Liver (tissue), 8 donors: ENCODE measurements at regions not wholly inside any gene's neighbourhood (a gene's known extent, or its start where the extent isn't known, plus 50 kb on each side); places are given as distances from the start of the nearest gene placed in this dataset.

Source experiments
- DNase-seq: peaks from one replicate; pipeline ENCODE4 v3.0.0-alpha.2; 2017; ENCODE audit warnings: low spot score
- H3K27ac ChIP-seq, 2 donors: one replicate each; pipeline ENCODE4 v1.7.0; 2013; ENCODE audit warnings: inconsistent platforms in 2 of 2, low read length in 2 of 2, control low read depth in 1 of 2, low read depth in 1 of 2, mild to moderate bottlenecking in 1 of 2
- H3K27me3 ChIP-seq, 4 donors: one replicate each; pipeline versions ENCODE4 v1.6.1 to v1.7.0; 2013; ENCODE audit warnings: low read length in 3 of 4, inconsistent platforms in 1 of 4, mild to moderate bottlenecking in 1 of 4, moderate library complexity in 1 of 4; ENCODE audit not compliant: control insufficient read depth in 4 of 4, insufficient read depth in 4 of 4
- H3K36me3 ChIP-seq, 4 donors: one replicate each; pipeline versions ENCODE4 v1.6.1 to v1.7.0; 2013; ENCODE audit warnings: low read length in 3 of 4, mild to moderate bottlenecking in 3 of 4, low read depth in 1 of 4, moderate library complexity in 1 of 4; ENCODE audit not compliant: control insufficient read depth in 4 of 4, insufficient read depth in 3 of 4
- H3K4me1 ChIP-seq, 4 donors: one replicate each; pipeline versions ENCODE4 v1.6.1 to v1.7.0; 2013; ENCODE audit warnings: low read length in 3 of 4, mild to moderate bottlenecking in 3 of 4, moderate library complexity in 1 of 4; ENCODE audit not compliant: control insufficient read depth in 4 of 4, insufficient read depth in 4 of 4
- H3K4me3 ChIP-seq, 3 donors: one replicate each; pipeline versions ENCODE4 v1.6.1 to v1.7.0; 2013; ENCODE audit warnings: low read length in 3 of 3, control low read depth in 1 of 3, low read depth in 1 of 3, mild to moderate bottlenecking in 1 of 3
- H3K9ac ChIP-seq, 2 donors: one replicate each; pipeline ENCODE4 v1.7.0; 2013; ENCODE audit warnings: low read length in 2 of 2, mild to moderate bottlenecking in 2 of 2, moderate library complexity in 2 of 2, control low read depth in 1 of 2, low read depth in 1 of 2
- H3K9me3 ChIP-seq, 4 donors: one replicate each; pipeline versions ENCODE4 v1.6.1 to v1.7.0; 2013; ENCODE audit warnings: low read length in 3 of 4; ENCODE audit not compliant: control insufficient read depth in 4 of 4
- ATF3 ChIP-seq: IDR thresholded peaks from 2 replicates; pipeline ENCODE4 v1.6.1; 2016; ENCODE audit warnings: antibody characterized with exemption
- CTCF ChIP-seq: fragments of 150-350 bp; IDR thresholded peaks from 2 replicates; pipeline ENCODE4 v1.5.1; 2017; ENCODE audit warnings: improper control_type of control experiment, low read depth, low read length; ENCODE audit not compliant: missing input control
- EGR1 ChIP-seq, 2 donors: IDR thresholded peaks; 2 replicates each; pipeline ENCODE4 v1.6.1; 2016 to 2018; ENCODE audit warnings: antibody characterized with exemption in 2 of 2, low read depth in 2 of 2
- FOXA1 ChIP-seq: IDR thresholded peaks from 2 replicates; pipeline ENCODE4 v1.6.1; 2016; ENCODE audit warnings: antibody characterized with exemption
- GABPA ChIP-seq, 2 donors: IDR thresholded peaks in 1 of 2; conservative IDR thresholded peaks in 1 of 2; 2 replicates each; pipeline ENCODE4 v1.6.1; 2016; ENCODE audit warnings: antibody characterized with exemption in 2 of 2, mild to moderate bottlenecking in 1 of 2, moderate library complexity in 1 of 2
- HNF4A ChIP-seq, 2 donors: conservative IDR thresholded peaks; 2 replicates each; pipeline ENCODE4 v1.6.1; 2016; ENCODE audit warnings: antibody characterized with exemption in 2 of 2, mild to moderate bottlenecking in 2 of 2
- HNF4G ChIP-seq: IDR thresholded peaks from 2 replicates; pipeline ENCODE4 v1.6.1; 2016; ENCODE audit warnings: antibody characterized with exemption
- JUND ChIP-seq, 2 donors: IDR thresholded peaks; 2 replicates each; pipeline ENCODE4 v1.6.1; 2016; ENCODE audit warnings: antibody characterized with exemption in 2 of 2
- NR2F2 ChIP-seq: IDR thresholded peaks from 2 replicates; pipeline ENCODE4 v1.6.1; 2016; ENCODE audit warnings: antibody characterized with exemption
- REST ChIP-seq: IDR thresholded peaks from 2 replicates; pipeline ENCODE4 v1.6.1; 2016; ENCODE audit warnings: antibody characterized with exemption, mild to moderate bottlenecking
- RXRA ChIP-seq, 2 donors: IDR thresholded peaks; 2 replicates each; pipeline ENCODE4 v1.6.1; 2017 to 2018; ENCODE audit warnings: antibody characterized with exemption in 2 of 2, mild to moderate bottlenecking in 1 of 2
- SP1 ChIP-seq: IDR thresholded peaks from 2 replicates; pipeline ENCODE4 v1.6.1; 2018; ENCODE audit warnings: antibody characterized with exemption, mild to moderate bottlenecking
- YY1 ChIP-seq: IDR thresholded peaks from 2 replicates; pipeline ENCODE4 v1.6.1; 2016; ENCODE audit warnings: antibody characterized with exemption, mild to moderate bottlenecking
- ZBTB33 ChIP-seq: IDR thresholded peaks from 2 replicates; pipeline ENCODE4 v1.6.1; 2016; ENCODE audit warnings: antibody characterized with exemption
- WGBS: extraction: QIAGEN DNeasy Blood & Tissue Kit; methylation state at CpG from one replicate; pipeline ENCODE4 v1.1.7; 2013; 5-methylcytosine and 5-hydroxymethylcytosine counted together
- donor health status: healthy.
- donor health status: healthy.
- donor health status: healthy.
- donor health status: healthy.
- donor health status: healthy.

- TF ChIP-seq ZBTB33 = no peak
- TF ChIP-seq HNF4A (conservative IDR thresholded peaks at IDR 0.05) = no peak
- TF ChIP-seq ATF3 = no peak
These were observed 84.6 kb upstream of the ANO3 start (continued) for GRCh38 chr11:26247340-26247739.

GRCh38 chr11:26248661-26249060, 83.3 kb upstream of the ANO3 start:
- H3K4me3 ChIP-seq = no peak overlapping the region
- H3K9me3 ChIP-seq = no peaks in the 10 kb centered on the region
- H3K27ac ChIP-seq = no peak overlapping the region
- no peaks in the 10 kb centered on the region for H3K36me3 ChIP-seq
- WGBS = 86% methylated on average over 8 of the region's 8 CpGs
- no peaks in the 10 kb centered on the region for H3K4me1 ChIP-seq
- H3K9ac ChIP-seq = no peak overlapping the region
- peaks cover 0 to 4% (median 0%) of the 10 kb centered on the region in 4 donors for H3K27me3 ChIP-seq
- no peak for DNase-seq
- TF ChIP-seq SP1 = no peak
- no peak for TF ChIP-seq NR2F2
- no peak for TF ChIP-seq EGR1 (IDR thresholded peaks at IDR 0.05; ENCODE audit: low read depth in 2 of 2)
- TF ChIP-seq FOXA1 = no peak
- no peak for TF ChIP-seq REST
- no peak for TF ChIP-seq GABPA (IDR thresholded peaks at IDR 0.05 in 1 of 2, conservative IDR thresholded peaks at IDR 0.05 in 1 of 2)
- TF ChIP-seq HNF4G = no peak
- no peak for TF ChIP-seq RXRA (IDR thresholded peaks at IDR 0.05)
- TF ChIP-seq ATF3 = no peak
- no peak for TF ChIP-seq ZBTB33

GRCh38 chr11:26254378-26254777, 77.6 kb upstream of the ANO3 start:
- no peaks in the 10 kb centered on the region for H3K9me3 ChIP-seq
- TF ChIP-seq ZBTB33 (no peak), YY1 (no peak), CTCF (no peak), NR2F2 (no peak), JUND (IDR thresholded peaks at IDR 0.05) (no peak), HNF4A (conservative IDR thresholded peaks at IDR 0.05) (no peak)
- no peak overlapping the region for H3K9ac ChIP-seq
- H3K4me3 ChIP-seq = no peak overlapping the region
- H3K27ac ChIP-seq = no peak overlapping the region
- peaks cover 0 to 5% (median 0%) of the 10 kb centered on the region in 4 donors for H3K27me3 ChIP-seq
- WGBS = 84% methylated on average over 1 of the region's 1 CpG
- no peaks in the 10 kb centered on the region for H3K4me1 ChIP-seq
- no peaks in the 10 kb centered on the region for H3K36me3 ChIP-seq
- no peak for DNase-seq
